WTC11 (cell line): ENCODE measurements at regions not wholly inside any gene's neighbourhood (a gene's known extent, or its start where the extent isn't known, plus 50 kb on each side); places are given as distances from the start of the nearest gene placed in this dataset.

Experiments used
- CREM ChIP-seq: sonication (generic); formaldehyde crosslinking; IDR thresholded peaks from 2 replicates; pipeline ENCODE4 v1.8.1; 2022; ENCODE audit warnings: mild to moderate bottlenecking, missing genetic modification reagents, moderate library complexity
- NR1H2 ChIP-seq: sonication (generic); formaldehyde crosslinking; IDR thresholded peaks from 2 replicates; pipeline ENCODE4 v1.9.0; 2021; ENCODE audit warnings: mild to moderate bottlenecking, moderate library complexity, missing genetic modification reagents
- NR3C1 ChIP-seq: sonication (generic); formaldehyde crosslinking; conservative IDR thresholded peaks from 2 replicates; pipeline ENCODE4 v1.8.1; 2023; ENCODE audit warnings: low read depth, mild to moderate bottlenecking, missing genetic modification reagents
- PRDM15 ChIP-seq: sonication (generic); formaldehyde crosslinking; IDR thresholded peaks from 2 replicates; pipeline ENCODE4 v1.8.0; 2022; ENCODE audit warnings: missing genetic modification reagents
- ZNF263 ChIP-seq: sonication (generic); formaldehyde crosslinking; IDR thresholded peaks from 2 replicates; pipeline ENCODE4 v1.8.1; 2022; ENCODE audit warnings: low read depth, mild to moderate bottlenecking, moderate library complexity, missing genetic modification reagents
- TF ChIP-seq, protein P1 (sequence below): fragments of 200-600 bp; IDR thresholded peaks from 2 replicates; pipeline ENCODE4 v1.8.0; 2022; ENCODE audit warnings: antibody characterized with exemption
- TF ChIP-seq, protein P2 (sequence below): fragments of 250-450 bp; sonication (Bioruptor Pico); IDR thresholded peaks from 2 replicates; pipeline ENCODE4 v1.8.0; 2021; ENCODE audit warnings: mild to moderate bottlenecking
- TF ChIP-seq, protein P3 (sequence below): sonication (generic); formaldehyde crosslinking; IDR thresholded peaks from 2 replicates; pipeline ENCODE4 v1.8.1; 2022; ENCODE audit warnings: mild to moderate bottlenecking, missing genetic modification reagents, moderate library complexity, borderline replicate concordance
- TF ChIP-seq, protein P4 (sequence below): fragments of 250-450 bp; sonication (Bioruptor Pico); conservative IDR thresholded peaks from 2 replicates; pipeline ENCODE4 v1.9.0; 2021; ENCODE audit warnings: mild to moderate bottlenecking

DNA sequence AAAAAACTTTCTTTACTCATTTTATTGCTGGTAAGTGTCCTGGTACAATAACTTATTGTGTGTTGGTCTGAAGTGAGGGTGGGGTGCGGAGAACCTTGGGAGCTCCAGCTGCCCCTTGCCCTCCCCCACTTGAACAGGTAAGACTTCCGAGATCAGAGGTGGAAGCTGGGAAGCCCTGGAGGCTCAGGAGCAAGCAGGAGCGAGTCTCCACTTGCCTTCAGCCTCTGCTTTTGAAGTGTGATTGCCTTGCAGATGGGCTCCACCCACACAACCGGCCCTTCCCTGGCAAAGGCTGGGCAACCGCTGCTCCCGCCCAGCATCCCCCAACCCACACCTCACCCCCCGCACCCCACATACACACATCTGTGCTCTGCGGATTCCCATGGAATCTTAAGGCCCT is 179.6 kb downstream of the TFAP2C start:
- TF ChIP-seq, protein P1, sequence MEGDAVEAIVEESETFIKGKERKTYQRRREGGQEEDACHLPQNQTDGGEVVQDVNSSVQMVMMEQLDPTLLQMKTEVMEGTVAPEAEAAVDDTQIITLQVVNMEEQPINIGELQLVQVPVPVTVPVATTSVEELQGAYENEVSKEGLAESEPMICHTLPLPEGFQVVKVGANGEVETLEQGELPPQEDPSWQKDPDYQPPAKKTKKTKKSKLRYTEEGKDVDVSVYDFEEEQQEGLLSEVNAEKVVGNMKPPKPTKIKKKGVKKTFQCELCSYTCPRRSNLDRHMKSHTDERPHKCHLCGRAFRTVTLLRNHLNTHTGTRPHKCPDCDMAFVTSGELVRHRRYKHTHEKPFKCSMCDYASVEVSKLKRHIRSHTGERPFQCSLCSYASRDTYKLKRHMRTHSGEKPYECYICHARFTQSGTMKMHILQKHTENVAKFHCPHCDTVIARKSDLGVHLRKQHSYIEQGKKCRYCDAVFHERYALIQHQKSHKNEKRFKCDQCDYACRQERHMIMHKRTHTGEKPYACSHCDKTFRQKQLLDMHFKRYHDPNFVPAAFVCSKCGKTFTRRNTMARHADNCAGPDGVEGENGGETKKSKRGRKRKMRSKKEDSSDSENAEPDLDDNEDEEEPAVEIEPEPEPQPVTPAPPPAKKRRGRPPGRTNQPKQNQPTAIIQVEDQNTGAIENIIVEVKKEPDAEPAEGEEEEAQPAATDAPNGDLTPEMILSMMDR, result no peak
- TF ChIP-seq ZNF263 (CRISPR knock-in tag) (no peak), NR1H2 (CRISPR knock-in tag) (no peak), PRDM15 (no peak), CREM (CRISPR knock-in tag) (no peak), NR3C1 (CRISPR knock-in tag) (no peak)
- TF ChIP-seq, protein P2, sequence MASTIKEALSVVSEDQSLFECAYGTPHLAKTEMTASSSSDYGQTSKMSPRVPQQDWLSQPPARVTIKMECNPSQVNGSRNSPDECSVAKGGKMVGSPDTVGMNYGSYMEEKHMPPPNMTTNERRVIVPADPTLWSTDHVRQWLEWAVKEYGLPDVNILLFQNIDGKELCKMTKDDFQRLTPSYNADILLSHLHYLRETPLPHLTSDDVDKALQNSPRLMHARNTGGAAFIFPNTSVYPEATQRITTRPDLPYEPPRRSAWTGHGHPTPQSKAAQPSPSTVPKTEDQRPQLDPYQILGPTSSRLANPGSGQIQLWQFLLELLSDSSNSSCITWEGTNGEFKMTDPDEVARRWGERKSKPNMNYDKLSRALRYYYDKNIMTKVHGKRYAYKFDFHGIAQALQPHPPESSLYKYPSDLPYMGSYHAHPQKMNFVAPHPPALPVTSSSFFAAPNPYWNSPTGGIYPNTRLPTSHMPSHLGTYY (CRISPR knock-in tag), result no peak
- TF ChIP-seq, protein P3, sequence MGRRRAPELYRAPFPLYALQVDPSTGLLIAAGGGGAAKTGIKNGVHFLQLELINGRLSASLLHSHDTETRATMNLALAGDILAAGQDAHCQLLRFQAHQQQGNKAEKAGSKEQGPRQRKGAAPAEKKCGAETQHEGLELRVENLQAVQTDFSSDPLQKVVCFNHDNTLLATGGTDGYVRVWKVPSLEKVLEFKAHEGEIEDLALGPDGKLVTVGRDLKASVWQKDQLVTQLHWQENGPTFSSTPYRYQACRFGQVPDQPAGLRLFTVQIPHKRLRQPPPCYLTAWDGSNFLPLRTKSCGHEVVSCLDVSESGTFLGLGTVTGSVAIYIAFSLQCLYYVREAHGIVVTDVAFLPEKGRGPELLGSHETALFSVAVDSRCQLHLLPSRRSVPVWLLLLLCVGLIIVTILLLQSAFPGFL (CRISPR knock-in tag), result no peak
- TF ChIP-seq, protein P4, sequence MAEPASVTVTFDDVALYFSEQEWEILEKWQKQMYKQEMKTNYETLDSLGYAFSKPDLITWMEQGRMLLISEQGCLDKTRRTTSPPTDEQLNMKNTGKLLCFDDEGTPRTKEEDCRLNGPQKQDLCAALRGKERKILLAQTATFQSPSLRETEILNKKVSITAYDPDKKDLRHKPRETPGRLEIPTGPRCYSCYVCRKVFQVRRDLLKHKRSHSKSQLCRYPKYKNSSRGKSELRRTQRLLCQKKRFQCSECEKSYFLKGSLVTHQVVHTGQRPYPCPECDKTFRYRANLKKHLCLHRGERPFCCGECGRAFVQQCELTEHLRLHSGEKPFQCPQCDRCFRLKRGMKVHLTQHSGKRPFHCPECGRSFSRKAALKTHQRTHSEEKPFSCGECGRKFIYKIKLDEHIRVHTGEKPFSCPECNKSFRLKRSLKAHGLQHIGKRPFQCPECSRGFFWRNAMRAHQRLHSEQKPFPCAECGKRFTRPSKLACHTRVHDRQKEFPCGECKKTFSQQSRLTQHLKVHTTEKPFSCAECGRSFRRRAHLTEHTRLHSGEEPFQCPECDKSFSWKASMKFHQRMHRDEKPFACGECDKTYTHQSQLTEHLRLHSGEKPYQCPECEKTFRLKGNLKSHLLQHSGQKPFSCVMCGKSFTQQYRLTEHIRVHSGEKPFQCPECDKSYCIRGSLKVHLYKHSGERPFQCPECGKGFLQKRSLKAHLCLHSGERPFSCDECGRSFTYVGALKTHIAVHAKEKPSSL (CRISPR knock-in tag), result no peak
